ENCODE measurements at regions not wholly inside any gene's neighbourhood (a gene's known extent, or its start where the extent isn't known, plus 50 kb on each side); places are given as distances from the start of the nearest gene placed in this dataset.

DNA sequence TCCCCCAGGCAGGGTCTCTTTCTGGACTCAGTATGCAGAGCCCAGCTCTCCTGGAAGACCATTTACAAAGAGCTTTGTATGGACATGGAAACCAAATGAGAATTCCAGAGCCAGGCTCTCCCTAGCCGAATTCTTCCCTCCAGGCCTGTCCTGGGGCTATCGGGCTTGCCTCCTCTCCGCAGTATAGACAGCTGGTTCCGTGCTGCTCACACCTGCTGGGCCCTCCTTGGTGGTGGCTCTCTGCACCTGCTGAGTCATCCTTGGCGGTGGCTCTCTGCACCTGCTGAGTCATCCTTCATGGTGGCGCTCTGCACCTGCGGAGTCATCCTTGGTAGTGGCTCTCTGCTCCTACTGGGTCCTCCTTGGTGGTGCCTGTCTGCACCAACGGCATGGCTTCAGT, 743.5 kb downstream of the BRD1 start:
- no peak for DNase-seq (ENCODE audit: low read depth)
- no peak overlapping the region for H3K4me3 ChIP-seq (ENCODE audit: low read length)
- TF ChIP-seq, protein P1, sequence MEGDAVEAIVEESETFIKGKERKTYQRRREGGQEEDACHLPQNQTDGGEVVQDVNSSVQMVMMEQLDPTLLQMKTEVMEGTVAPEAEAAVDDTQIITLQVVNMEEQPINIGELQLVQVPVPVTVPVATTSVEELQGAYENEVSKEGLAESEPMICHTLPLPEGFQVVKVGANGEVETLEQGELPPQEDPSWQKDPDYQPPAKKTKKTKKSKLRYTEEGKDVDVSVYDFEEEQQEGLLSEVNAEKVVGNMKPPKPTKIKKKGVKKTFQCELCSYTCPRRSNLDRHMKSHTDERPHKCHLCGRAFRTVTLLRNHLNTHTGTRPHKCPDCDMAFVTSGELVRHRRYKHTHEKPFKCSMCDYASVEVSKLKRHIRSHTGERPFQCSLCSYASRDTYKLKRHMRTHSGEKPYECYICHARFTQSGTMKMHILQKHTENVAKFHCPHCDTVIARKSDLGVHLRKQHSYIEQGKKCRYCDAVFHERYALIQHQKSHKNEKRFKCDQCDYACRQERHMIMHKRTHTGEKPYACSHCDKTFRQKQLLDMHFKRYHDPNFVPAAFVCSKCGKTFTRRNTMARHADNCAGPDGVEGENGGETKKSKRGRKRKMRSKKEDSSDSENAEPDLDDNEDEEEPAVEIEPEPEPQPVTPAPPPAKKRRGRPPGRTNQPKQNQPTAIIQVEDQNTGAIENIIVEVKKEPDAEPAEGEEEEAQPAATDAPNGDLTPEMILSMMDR (IDR thresholded peaks at IDR 0.05; ENCODE audit: insufficient read depth, low read depth, low read length, missing control alignments) = no peak

DNA sequence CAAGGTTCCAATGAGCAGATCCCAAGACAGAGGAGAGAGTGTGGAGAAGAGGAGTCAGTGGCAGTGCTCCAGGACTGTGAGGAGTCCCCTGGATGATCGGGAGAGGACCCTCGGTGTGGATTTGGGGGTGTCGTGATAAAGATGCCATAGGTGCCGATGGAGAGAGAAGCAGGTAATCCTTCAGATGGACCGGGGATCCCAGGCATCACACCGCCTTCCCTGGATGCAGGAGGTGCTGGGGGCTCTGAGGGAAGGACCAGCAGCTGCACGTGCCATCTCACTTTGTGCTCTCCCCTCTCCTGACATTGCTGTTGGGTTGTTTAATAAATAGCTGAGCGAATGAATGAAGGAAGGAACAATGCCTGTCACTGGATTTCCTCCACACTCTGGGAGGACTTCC, 744.1 kb downstream of the BRD1 start:
- H3K4me3 ChIP-seq (ENCODE audit: low read length) = no peak overlapping the region
- no peak for DNase-seq (ENCODE audit: low read depth)
- TF ChIP-seq, protein P1 (IDR thresholded peaks at IDR 0.05; ENCODE audit: insufficient read depth, low read depth, low read length, missing control alignments) = no peak

DNA sequence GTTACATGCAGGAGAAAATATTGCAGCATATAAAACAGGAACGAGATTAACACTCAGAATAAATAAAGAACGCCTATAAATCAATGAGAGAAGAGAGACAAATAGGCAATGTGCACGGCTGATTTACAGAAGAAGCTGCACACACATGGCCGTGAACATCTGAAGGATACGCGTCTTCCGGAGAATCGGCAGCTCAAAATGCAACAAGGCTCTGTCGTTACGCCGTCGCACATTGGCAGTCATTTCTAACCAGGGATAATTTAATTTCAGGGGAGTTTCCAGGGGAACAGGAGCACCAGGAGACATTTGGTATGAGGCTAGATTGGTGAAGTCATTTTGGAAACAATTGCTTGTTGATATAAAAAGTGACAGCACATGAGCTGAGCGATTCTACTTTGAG, 745.2 kb downstream of the BRD1 start:
- DNase-seq (ENCODE audit: low read depth) = no peak
- H3K4me3 ChIP-seq (ENCODE audit: low read length) = no peak overlapping the region
- TF ChIP-seq, protein P1 (IDR thresholded peaks at IDR 0.05; ENCODE audit: insufficient read depth, low read depth, low read length, missing control alignments) = no peak

DNA sequence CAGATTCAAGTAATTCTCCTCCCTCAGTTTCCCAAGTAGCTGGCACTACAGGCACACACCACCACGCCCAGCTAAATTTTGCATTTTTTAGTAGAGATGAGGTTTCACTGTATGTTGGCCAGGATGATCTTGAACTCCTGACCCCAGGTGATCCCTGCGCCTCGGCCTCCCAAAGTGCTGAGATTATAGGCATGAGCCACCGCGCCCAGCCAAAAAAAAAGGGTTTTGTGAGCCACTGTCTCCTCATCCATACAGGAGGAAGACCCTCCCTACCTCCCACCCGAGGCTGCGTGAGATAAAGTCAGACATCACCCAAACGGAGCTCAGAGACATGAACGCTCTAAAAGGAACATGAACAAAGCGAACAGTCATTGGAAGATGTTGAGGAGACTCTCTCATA, 745.7 kb downstream of the BRD1 start:
- TF ChIP-seq, protein P1 (IDR thresholded peaks at IDR 0.05; ENCODE audit: insufficient read depth, low read depth, low read length, missing control alignments) = no peak
- no peak overlapping the region for H3K4me3 ChIP-seq (ENCODE audit: low read length)
- no peak for DNase-seq (ENCODE audit: low read depth)

DNA sequence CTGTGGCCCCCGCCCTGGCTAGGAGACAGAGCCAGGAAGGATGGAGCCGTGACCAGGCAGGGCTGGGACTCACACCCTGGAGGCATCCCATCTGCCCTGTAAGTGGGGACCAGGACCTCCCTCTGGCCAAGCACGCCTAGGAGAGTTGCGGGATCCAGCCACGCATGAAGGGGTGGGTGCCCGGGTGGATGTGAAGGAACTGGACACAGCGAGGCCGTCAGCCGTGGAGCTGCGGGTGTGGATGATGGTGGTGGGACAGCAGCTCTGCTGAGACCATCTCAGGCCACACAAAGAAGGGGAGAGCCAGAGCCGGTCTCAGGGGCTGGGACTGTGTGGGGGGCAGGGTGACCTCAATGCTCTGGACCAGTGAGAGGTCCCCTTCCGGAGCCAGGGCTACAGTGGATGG, 746.4 kb downstream of the BRD1 start:
- no peak overlapping the region for H3K4me3 ChIP-seq (ENCODE audit: low read length)
- TF ChIP-seq, protein P1 (IDR thresholded peaks at IDR 0.05; ENCODE audit: insufficient read depth, low read depth, low read length, missing control alignments) = no peak

DNA sequence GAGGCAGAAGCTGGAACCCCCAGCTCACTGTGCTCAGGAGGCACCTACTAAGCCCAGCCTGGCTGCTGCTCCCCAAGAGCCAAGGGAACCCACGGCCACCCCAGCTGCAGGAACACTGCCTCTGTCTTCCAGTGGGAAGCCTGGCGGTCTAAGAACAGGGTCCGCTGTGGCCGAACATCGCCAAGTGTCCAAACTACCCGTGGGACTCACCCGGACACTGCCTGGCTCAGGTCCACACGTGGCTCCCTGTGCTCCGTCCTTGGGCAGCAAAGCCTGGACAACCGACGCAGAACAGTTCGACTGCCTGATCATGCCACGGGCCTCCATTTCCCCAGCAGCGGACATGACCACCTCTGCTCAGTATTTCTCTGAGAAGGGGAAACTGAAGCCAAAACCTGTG, 747.0 kb downstream of the BRD1 start:
- TF ChIP-seq, protein P1 (IDR thresholded peaks at IDR 0.05; ENCODE audit: insufficient read depth, low read depth, low read length, missing control alignments) = no peak
- DNase-seq (ENCODE audit: low read depth) = no peak
- no peak overlapping the region for H3K4me3 ChIP-seq (ENCODE audit: low read length)

More for the DNA sequence above, 746.4 kb downstream of the BRD1 start:
- DNase-seq (ENCODE audit: low read depth) = no peak

DNA sequence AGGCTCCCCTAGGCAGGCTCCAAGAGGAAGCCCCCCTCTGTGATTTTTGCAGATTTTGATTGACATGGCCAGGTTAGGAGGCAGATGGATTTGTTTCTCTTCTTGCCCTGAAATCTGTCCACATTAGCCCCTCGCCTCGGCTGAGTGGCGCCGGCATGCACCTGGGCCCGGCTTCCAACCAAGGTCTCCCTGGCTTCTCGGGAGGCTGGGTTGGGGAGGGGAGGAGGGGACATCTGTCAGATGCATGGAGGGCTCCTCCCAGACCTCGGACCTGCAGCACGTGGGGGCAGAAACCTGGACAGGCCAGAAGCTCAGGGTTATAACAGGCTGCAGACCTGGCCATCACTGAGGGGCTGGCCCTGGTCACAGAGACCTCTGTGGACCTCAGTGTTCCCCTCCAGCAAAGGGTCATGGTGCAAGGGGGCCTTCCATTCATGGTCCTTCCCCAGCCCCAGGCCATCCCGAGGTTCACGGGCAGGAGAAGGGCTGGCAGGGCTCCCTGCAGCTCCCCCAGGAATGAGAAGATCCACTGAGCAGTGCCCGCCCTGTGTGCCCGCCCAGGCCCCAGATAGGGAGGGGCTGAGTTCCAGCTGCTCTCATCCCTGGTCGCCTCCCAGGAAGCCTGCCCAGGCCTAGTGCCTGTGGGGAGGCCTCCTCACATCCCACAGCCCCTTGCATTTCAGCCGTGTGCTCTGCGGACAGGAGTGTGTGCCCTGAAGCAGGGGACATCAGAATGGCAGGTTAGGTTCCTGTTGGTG, 747.8 kb downstream of the BRD1 start:
- no peak for DNase-seq (ENCODE audit: low read depth)
- H3K4me3 ChIP-seq (ENCODE audit: low read length) = no peak overlapping the region
- TF ChIP-seq, protein P1 (IDR thresholded peaks at IDR 0.05; ENCODE audit: insufficient read depth, low read depth, low read length, missing control alignments) = no peak

Measured in epithelial cell of esophagus (primary cell).